HEK293 (cell line): ENCODE measurements at regions not wholly inside any gene's neighbourhood (a gene's known extent, or its start where the extent isn't known, plus 50 kb on each side); places are given as distances from the start of the nearest gene placed in this dataset.

ENCODE experiments used
- CTCF ChIP-seq: fragments of 450-650 bp; formaldehyde crosslinking; IDR thresholded peaks from 2 replicates; pipeline ENCODE4 v1.5.1; 2016; ENCODE audit warnings: missing biosample characterization, missing genetic modification characterization
- IKZF3 ChIP-seq: fragments of 450-650 bp; IDR thresholded peaks from 2 replicates; pipeline ENCODE4 v1.5.0; 2018; ENCODE audit warnings: missing biosample characterization, mild to moderate bottlenecking, missing genetic modification characterization, moderate library complexity
- PATZ1 ChIP-seq: fragments of 450-650 bp; formaldehyde crosslinking; IDR thresholded peaks from 2 replicates; pipeline ENCODE4 v1.5.1; 2016; ENCODE audit warnings: missing biosample characterization, missing genetic modification characterization
- SCRT2 ChIP-seq: fragments of 450-650 bp; formaldehyde crosslinking; IDR thresholded peaks from 2 replicates; pipeline ENCODE4 v1.5.1; 2016; ENCODE audit warnings: missing biosample characterization, missing genetic modification characterization
- ZNF274 ChIP-seq, 2 experiments: fragments of 200-500 bp in 1 of 2; fragments of 450-650 bp in 1 of 2; sonication (Bioruptor generic) in 1 of 2; formaldehyde crosslinking in 1 of 2; IDR thresholded peaks; 2 replicates each; pipeline versions ENCODE4 v1.5.1 to v1.6.1; 2014 to 2016; ENCODE audit warnings: borderline replicate concordance in 1 of 2, inconsistent platforms in 1 of 2, low read length in 1 of 2, missing biosample characterization in 1 of 2, missing genetic modification characterization in 1 of 2
- ZNF548 ChIP-seq: fragments of 450-650 bp; formaldehyde crosslinking; IDR thresholded peaks from 2 replicates; pipeline ENCODE4 v1.5.1; 2016; ENCODE audit warnings: missing biosample characterization, missing genetic modification characterization
- ZNF777 ChIP-seq: fragments of 450-650 bp; formaldehyde crosslinking; IDR thresholded peaks from 2 replicates; pipeline ENCODE4 v1.5.1; 2017; ENCODE audit warnings: missing biosample characterization, missing genetic modification characterization, borderline replicate concordance
- ZNF791 ChIP-seq: fragments of 450-650 bp; formaldehyde crosslinking; IDR thresholded peaks from 2 replicates; pipeline ENCODE4 v1.5.1; 2016; ENCODE audit warnings: missing biosample characterization, missing genetic modification characterization
- TF ChIP-seq, protein P1 (sequence below): fragments of 450-650 bp; formaldehyde crosslinking; IDR thresholded peaks from 2 replicates; pipeline ENCODE4 v1.5.1; 2016; ENCODE audit warnings: missing biosample characterization, missing genetic modification characterization, low read depth

DNA sequence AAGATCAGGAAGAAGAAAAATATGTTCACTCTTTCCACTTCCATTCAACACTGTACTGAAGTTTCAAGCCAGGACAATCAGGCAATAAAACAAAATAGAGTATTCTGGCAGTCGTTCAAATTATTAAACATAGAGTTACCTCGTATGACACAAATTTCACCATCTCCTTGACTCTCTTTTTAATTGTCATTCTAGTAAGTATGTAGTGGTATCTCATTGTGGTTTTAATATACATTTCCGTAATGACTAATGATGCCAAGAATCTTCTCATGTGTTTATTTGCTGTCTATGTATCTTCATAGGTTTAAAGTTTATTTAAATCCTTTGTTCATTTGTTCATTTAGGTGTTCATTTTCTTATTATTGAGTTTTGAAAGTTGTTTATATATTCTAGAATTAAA is 352.2 kb downstream of the IDS start:
- TF ChIP-seq ZNF791 (tag by site-specific recombination) (no peak), CTCF (tag by site-specific recombination) (no peak), ZNF777 (tag by site-specific recombination) (no peak), ZNF548 (tag by site-specific recombination) (no peak), SCRT2 (no peak), PATZ1 (no peak), ZNF274 (IDR thresholded peaks at IDR 0.05; ENCODE audit: low read length) (no peak), ZNF274 (tag by site-specific recombination; IDR thresholded peaks at IDR 0.05; ENCODE audit: borderline replicate concordance) (no peak), IKZF3 (tag by site-specific recombination) (no peak)
- TF ChIP-seq, protein P1, sequence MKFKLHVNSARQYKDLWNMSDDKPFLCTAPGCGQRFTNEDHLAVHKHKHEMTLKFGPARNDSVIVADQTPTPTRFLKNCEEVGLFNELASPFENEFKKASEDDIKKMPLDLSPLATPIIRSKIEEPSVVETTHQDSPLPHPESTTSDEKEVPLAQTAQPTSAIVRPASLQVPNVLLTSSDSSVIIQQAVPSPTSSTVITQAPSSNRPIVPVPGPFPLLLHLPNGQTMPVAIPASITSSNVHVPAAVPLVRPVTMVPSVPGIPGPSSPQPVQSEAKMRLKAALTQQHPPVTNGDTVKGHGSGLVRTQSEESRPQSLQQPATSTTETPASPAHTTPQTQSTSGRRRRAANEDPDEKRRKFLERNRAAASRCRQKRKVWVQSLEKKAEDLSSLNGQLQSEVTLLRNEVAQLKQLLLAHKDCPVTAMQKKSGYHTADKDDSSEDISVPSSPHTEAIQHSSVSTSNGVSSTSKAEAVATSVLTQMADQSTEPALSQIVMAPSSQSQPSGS = no peak
